Left cardiac atrium (tissue), 4 donors: ENCODE measurements at regions not wholly inside any gene's neighbourhood (a gene's known extent, or its start where the extent isn't known, plus 50 kb on each side); places are given as distances from the start of the nearest gene placed in this dataset.
"Not testable (repeated sequence)": the region's sequence is repeated elsewhere in the genome, so short reads cannot be mapped to it uniquely, and the experiment has no call there.

ENCODE experiments used
- ATAC-seq, 2 donors: fragments of 200-7000 bp; cut with Tn5 transposase; one replicate each; pipeline ENCODE4 v1.9.1; 2020; ENCODE audit warnings: mild to moderate bottlenecking in 2 of 2, moderate library complexity in 2 of 2
- DNase-seq: peaks from one replicate; pipeline ENCODE4 v3.0.0-alpha.2; 2020
- intact Hi-C, 2 donors: fragments of 100-400 bp; cut with DNase I; formaldehyde crosslinking; loops; one replicate each; pipeline versions ENCODE4 v1.14.1 to v1.15.1; 2022 to 2023
- donor health status: DM: no; HTN: yes; CAD: no.
- donor health status: DM: no; HTN: yes; CAD: no; lungs with severe emphysema.
- donor health status: DM: yes; HTN: yes; CAD: no.
- donor health status: Dilated cardiomyopathy.

DNA sequence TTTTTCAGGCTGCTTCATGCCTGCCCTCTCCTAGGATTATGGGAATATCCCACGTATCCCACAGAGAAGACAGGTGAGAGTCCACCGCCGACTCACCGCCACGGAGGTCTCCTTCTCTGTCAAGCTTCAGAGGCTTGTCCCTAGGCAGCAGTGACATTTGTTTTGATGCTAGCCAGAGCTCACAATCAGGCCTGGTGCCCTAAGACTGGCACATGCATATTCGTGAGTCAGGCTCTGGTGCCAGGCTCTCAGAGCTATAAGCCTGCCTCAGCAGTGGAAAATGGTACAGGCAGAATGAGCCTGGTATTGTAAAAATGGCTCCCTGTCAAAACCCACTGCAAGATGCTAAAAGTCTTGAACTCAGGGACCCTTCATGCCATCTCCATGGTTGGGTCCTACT lies 65.5 kb downstream of the RBMY1A1 start:
- no peak for ATAC-seq
- intact Hi-C loops = no loop called here
- DNase-seq = no peak

DNA sequence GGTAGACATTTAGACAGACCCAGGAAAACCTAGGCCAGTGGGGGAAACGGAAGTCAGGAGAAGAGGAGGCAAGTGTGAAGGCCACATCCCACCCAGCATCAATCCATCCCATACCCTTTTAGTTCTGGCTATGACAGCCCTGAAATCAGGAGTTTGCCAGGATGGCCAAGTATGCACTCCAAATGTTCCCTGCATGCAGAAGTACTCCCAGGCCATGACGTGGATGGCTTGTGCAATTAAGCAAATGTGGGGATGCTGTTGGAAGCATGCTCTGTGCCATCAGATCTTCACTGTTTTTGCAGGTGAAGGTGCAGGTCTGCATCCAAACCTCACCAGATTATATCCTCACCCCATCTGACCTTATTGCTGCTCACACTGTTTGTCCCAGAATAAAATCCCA lies 66.8 kb downstream of the RBMY1A1 start:
- no peak for DNase-seq
- ATAC-seq = no peak
- intact Hi-C loops = no loop called here

DNA sequence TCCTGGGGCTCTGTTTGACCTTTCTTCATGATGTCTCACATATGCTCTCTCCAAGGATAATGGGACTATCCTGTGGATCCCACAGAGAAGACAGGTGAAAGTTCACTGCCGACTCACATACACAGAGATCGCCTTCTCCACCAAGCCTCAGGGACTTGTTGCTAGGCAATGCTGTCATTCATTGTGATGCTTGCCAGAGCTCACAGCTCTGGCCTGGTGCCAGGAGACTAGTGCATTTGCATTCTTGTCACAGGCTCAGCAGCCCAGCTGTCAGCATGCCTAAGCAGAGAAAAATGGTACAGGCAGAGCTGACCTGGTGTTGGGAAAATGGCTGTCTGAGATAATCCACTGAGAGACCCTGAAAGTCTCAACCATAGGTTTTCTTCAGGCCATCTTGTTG lies 67.9 kb downstream of the RBMY1A1 start:
- intact Hi-C loops = no loop called here
- DNase-seq (no peak), ATAC-seq (peak in 1 of 2 donors; percentile 74)

DNA sequence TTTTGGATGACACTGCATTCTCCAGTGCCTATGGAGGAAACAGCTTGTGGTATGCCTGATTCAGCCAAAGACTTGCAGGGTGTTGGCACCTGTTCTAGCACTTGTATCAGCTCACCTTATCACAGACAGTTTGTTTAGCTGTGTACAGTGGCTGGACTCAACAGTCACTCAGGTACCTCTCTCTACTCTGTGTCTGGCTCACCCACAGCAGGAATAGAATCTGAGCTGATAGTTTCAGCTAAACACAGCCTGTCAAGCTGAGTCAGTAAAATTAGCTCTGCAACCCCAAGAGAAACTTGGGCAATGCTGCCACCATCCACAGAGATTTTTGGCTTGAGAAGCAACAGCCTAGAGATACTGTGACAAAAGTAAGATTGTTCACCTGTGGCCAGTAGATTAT lies 101.5 kb downstream of the RBMY1A1 start:
- no peak for DNase-seq
- intact Hi-C loops = no loop called here
- ATAC-seq = no peak

DNA sequence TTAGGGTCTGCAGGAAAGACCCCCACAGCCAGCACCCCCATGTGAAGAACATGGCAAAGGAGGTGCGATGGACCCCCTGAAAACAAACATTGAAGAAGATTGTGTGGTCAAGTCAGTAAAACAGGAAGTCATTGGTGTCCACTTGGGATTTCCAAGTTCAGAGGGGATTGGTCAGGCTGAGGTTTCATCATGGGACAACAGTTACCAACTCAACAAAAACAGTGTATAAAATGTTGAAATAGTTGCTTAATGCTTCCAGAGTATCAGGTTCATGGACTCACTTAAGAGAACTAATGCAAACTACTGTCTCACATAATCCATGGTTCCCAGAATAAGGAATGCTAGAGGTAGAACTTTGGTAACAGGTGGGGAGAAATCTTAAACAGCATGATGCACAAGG lies 115.8 kb downstream of the RBMY1A1 start:
- intact Hi-C loops = no loop called here
- DNase-seq = no peak
- no peak for ATAC-seq

DNA sequence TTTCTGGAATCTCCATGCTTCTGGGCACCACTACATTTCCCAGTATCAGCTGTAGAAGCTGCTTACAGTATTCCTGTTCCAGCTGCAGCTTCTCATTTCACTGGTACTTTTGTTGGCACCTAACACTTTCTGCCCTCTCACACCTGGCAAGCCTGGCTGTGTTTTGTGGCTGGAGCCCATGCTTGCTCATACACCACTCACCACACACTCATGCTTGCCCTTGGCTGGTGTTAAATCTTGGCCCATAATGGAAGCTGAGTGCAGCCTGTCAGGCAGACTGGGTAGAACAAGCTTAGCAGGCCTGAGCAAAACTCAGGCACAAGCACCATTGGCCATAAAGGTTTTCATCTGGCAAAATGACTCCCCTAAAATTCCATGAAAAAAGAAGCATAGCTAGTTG lies 124.4 kb downstream of the RBMY1A1 start:
- ATAC-seq = peak in 1 of 2 donors; percentile 94

DNA sequence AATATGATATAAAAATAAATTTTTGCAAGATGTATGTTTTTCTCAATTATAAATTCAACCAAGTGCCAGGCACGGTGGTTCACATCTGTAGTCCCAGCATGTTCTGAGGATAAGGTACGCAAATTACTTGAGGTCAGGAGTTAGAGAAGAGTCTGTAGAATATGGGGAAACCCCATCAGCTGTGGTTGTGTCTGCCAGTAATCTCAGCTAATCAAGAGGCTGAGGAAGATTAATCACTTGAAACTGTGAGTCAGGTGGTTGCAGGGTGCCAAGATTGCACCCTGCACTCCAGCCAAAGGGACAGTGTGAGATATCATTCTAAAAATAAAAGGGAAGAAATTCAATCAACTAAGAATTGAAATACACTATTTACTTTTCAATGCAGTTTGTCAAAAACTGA lies 144.9 kb downstream of the RBMY1A1 start:
- intact Hi-C loops, DNase-seq: not testable (repeated sequence)
- ATAC-seq = peak in 1 of 2 donors; percentile 94

More for the DNA sequence above, 124.4 kb downstream of the RBMY1A1 start:
- DNase-seq, intact Hi-C loops: not testable (repeated sequence)

DNA sequence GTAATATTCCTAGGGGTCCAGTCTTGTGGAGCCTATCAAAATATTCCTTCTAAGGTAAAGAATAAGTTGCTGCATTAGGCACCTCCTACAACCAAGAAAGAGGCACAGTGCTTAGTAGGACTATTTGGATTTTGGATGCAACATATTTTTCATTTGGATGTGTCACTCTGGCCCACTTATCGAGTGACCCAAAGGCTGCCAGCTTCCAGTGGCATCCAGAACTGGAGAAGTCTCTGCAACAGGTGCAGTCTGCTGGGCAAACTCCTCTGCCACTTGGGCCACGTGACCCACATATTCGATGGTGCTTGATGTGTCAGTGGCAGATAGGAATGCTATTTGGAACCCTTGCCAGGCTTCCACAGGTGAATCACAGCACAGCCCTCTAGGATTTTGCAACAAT lies 151.7 kb downstream of the RBMY1A1 start:
- intact Hi-C loops, DNase-seq, ATAC-seq: not testable (repeated sequence)

DNA sequence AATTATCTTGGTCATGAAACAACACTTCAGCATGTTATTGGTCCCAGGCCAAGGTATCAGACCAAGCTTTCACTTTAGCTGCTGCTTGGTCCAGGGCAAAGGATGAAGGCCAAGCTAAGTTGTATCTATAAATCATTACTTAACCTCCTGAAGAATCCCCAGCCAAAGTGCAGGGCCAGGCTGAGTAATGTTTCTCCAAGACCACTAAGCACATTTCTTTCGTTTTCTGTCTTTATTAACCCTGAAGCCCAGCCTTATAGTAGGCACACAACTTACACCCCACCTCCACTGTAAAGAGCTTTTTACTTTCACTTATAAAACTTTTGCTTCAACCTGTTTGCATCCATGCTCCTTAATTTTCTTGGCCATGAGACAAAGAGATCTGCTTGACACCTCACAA lies 167.3 kb downstream of the RBMY1A1 start:
- ATAC-seq = peak in 1 of 2 donors; percentile 38
- intact Hi-C loops, DNase-seq: not testable (repeated sequence)

DNA sequence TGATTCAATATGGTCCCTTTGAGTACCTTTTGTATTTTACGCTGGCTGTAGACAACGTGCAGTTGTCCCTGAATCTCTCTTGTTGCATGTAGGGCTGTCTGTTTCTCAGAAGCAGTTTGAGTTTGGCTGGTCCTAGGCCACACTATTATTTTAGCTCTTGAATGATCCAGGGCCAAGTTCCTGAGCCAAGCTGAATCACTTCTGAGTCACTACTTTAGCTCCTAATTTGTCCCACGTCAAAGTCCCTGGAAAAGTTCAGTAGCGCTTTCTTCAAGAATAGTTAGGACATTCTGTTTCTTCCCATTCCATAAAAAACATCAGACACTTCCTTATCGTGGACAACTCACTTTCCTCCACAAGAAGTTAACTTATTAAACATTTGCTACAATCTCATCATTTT lies 168.2 kb downstream of the RBMY1A1 start:
- DNase-seq, intact Hi-C loops: not testable (repeated sequence)
- peak in 1 of 2 donors; percentile 96 for ATAC-seq

DNA sequence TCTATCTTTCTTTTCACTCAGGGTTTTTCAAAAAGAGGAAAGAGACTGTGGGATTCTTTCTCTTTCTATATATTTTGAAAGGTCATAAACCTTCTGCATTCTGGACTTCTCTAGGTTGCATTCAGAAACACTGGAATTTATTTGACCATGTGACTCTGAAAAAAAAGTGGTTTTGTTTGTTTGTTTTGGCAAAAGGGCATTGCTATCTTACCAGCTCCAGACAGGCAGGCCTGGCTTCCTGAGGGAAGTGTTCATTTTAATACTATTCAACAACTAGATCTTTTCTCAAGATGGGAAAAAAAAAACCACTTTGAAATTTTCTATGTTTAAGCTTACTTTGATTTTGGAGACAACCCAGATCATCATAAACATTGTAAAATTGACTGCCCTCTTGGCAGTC lies 170.6 kb downstream of the RBMY1A1 start:
- ATAC-seq = no peak
- intact Hi-C loops = no loop called here
- no peak for DNase-seq

DNA sequence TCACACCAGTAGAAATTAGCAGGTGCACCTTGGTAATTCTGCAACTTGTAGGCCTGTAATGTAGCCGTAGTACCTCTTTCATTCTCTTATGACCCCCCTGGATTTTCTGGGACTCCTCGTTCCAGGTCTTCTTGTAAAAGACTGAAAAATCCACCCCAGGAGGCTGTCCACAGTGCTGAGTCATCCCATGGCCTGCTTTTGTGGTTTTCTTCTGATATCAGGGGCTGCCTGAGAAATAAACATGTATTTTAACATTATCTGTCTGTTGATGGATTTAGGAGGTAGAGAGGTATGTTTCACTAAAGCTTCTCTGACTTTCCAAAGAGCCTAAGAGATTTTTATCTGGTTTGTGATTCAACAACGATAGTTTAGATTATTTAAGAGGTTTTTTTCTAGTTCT lies 171.9 kb downstream of the RBMY1A1 start:
- intact Hi-C loops, DNase-seq, ATAC-seq: not testable (repeated sequence)

DNA sequence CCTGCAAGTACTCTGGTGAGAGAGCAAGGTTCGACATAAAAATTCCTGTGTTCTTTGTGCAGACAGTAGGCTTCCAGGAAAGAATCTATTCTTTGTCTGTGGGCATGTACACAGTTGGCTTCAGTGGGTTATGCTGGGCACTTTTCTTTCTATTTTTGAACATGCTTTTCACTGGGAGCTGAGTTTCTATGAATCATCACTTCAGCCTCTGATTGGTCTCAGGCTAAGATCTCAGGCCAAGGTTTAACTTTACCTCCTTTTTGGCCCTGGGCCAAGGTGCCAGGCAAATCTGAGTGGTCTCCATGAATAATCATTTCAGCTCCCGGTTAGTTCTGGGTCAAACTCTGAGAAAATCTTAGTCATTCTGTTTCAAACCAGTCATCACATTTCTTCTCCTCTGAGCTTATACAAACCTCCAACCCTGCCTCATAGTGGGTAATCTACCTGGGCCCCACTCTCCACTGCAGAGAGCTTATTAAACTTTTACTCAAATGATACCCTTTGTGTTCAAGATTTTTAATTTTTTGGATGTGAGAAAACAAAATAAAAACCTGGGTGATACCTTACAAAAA lies 158.8 kb downstream of the RBMY1D start:
- intact Hi-C loops, DNase-seq, ATAC-seq: not testable (repeated sequence)

DNA sequence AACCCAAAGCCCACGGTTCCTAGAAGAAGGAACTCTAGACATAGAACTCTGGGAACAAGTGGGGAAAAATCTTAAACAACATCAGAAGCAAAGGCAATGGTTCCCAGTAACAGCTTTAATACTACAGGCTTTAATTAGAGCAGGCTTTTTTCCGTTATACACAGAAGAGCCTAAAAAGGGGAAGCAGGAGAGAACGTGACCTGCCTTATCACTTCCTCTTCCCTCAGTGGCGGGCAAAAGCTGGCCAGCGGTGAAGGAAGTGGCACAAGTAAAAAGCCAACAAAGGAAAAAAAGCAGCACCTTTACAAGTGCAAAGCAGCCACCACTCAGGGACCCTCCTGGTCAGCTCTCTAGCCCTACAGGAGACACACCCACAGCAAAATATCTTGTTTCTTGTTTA lies 149.3 kb downstream of the RBMY1D start:
- ATAC-seq, DNase-seq, intact Hi-C loops: not testable (repeated sequence)

DNA sequence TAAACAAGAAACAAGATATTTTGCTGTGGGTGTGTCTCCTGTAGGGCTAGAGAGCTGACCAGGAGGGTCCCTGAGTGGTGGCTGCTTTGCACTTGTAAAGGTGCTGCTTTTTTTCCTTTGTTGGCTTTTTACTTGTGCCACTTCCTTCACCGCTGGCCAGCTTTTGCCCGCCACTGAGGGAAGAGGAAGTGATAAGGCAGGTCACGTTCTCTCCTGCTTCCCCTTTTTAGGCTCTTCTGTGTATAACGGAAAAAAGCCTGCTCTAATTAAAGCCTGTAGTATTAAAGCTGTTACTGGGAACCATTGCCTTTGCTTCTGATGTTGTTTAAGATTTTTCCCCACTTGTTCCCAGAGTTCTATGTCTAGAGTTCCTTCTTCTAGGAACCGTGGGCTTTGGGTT lies 134.1 kb downstream of the RBMY1D start:
- ATAC-seq, intact Hi-C loops, DNase-seq: not testable (repeated sequence)

DNA sequence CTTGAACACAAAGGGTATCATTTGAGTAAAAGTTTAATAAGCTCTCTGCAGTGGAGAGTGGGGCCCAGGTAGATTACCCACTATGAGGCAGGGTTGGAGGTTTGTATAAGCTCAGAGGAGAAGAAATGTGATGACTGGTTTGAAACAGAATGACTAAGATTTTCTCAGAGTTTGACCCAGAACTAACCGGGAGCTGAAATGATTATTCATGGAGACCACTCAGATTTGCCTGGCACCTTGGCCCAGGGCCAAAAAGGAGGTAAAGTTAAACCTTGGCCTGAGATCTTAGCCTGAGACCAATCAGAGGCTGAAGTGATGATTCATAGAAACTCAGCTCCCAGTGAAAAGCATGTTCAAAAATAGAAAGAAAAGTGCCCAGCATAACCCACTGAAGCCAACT lies 126.5 kb downstream of the RBMY1D start:
- ATAC-seq, intact Hi-C loops, DNase-seq: not testable (repeated sequence)

DNA sequence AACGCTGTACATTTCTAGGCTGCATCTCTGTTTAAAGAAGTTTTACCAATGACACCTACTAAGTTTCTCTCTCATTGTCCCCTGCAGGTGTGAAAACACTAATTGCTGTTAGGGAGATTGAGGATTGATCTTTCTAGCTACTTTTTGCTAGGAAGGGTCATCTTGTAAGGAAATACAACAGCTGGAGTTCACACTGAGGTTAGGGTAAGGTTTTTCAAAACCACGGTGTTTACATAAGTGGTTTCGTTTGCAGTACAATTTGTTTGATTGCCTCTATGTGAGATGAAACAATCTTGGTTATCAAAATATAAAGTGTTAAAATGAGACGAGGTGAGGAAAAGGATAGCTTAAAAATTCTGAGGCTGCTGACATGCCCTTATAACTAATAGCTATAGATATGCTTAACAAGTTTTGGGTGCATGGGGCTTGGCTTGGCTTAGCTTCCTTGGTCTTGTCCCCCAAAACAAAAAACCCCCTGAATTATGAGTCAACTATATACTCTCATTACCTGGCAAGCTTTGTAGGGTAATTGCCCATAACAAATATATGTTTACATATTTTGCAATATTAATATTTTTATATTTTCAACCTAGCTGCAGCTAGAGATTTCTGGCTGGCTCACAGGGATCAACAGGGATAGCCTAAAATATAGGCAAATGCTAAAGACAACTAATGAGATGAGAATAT lies 112.0 kb downstream of the RBMY1D start:
- DNase-seq, intact Hi-C loops, ATAC-seq: not testable (repeated sequence)

DNA sequence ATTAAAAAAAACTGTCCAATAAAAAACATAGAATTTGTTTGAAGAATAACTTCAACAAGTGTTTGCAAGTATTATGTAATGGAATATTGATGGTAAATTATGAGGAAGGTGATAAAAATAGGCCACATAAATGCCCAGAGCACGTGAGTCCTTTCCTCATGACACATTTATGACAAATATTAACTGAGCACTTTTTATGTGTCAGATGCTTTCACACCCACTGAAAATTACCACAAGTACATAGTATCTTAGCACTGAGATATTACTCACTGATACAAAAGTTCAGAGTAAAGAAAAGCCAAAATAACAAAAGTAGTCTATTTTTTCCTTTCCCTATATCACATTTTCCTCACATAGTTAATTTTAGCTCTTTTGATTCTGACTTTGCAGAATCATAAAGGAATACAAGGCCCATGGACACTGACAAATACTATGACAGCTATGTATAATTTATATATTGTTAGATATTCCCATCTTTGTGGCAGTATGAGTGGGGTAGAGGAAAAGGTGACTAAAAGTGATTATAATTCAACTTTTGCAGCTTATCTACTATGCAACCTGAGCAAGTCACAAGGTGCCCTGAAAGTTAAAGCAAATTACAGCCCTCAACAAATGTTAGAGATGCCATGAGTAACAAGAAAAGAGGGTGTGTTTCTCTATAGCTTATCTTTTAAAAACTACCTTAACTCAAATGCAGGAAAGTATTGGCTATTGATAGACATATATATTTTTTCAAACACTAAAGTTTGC lies 80.7 kb downstream of the RBMY1D start:
- intact Hi-C loops = no loop called here
- no peak for ATAC-seq

DNA sequence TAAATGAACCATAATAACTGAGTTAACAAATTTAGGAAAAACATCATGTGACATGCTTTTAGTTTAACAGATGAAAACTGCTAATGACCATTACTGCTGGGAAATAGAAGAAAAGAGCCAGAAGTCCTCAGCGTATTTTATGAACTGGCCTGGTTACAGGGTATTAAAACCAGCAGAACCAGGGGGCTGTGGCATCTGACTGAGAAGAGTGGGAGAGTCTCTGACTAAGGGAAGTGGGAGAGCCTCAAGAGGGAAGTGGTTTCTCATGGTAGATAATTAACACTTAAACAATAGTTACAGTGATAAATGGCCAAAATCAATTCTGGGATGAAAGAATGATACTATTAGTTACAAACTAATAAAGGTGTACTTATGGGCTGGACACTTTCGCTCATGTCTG lies 79.8 kb downstream of the RBMY1D start:
- DNase-seq (no peak), ATAC-seq (no peak)
- intact Hi-C loops = no loop called here

More for the DNA sequence above, 80.7 kb downstream of the RBMY1D start:
- no peak for DNase-seq

DNA sequence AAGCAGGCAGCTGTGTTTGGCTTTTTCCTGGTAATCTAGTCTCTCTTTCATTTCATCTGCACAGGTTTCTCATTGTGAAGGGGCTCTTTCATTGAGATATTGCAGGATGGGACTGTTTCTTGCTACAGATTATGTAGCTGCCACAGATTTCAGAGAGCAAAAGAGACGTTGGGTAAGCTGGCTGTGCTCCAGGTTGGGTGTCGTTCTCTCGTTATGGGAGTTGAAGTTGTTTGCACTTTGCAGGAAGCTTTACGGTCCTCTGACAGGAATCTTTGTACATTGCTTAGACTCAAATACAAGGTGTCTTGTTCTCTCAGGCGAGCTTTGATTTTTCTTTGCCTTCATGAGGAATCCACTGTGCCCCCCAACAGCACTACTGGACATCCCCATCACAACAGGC lies 72.4 kb downstream of the RBMY1D start:
- ATAC-seq = no peak
- intact Hi-C loops = no loop called here
- no peak for DNase-seq
